HepG2 (cell line): ENCODE measurements at regions not wholly inside any gene's neighbourhood (a gene's known extent, or its start where the extent isn't known, plus 50 kb on each side); places are given as distances from the start of the nearest gene placed in this dataset.

Experiments used
- CTCF ChIP-seq: sonication (generic); formaldehyde crosslinking; IDR thresholded peaks from 2 replicates; pipeline ENCODE4 v1.5.0; 2020; ENCODE audit warnings: mild to moderate bottlenecking, missing genetic modification reagents, moderate library complexity
- SIX1 ChIP-seq: sonication (generic); formaldehyde crosslinking; IDR thresholded peaks from 2 replicates; pipeline ENCODE4 v1.4.0; 2020; ENCODE audit warnings: missing genetic modification reagents, borderline replicate concordance
- ZZZ3 ChIP-seq: sonication (generic); formaldehyde crosslinking; IDR thresholded peaks from 2 replicates; pipeline ENCODE4 v1.4.0; 2020; ENCODE audit warnings: missing genetic modification reagents, mild to moderate bottlenecking, borderline replicate concordance

GRCh38 chr5:2883771-2884170 lies 132.3 kb upstream of the IRX2 start:
- TF ChIP-seq CTCF (no peak), ZZZ3 (no peak), SIX1 (CRISPR knock-in tag) (no peak)
